Sigmoid colon (tissue), 4 donors: ENCODE measurements at regions not wholly inside any gene's neighbourhood (a gene's known extent, or its start where the extent isn't known, plus 50 kb on each side); places are given as distances from the start of the nearest gene placed in this dataset.
"Not testable (repeated sequence)": the region's sequence is repeated elsewhere in the genome, so short reads cannot be mapped to it uniquely, and the experiment has no call there.

Source experiments
- EP300 ChIP-seq, 4 donors: sonication (generic); formaldehyde crosslinking; IDR thresholded peaks; one replicate each; pipeline ENCODE4 v1.6.1; 2017; ENCODE audit warnings: antibody characterized with exemption in 4 of 4
- POLR2A ChIP-seq, 2 donors: fragments of 450-650 bp; IDR thresholded peaks; one replicate each; pipeline ENCODE4 v1.6.1; 2016; ENCODE audit warnings: antibody characterized with exemption in 2 of 2, mild to moderate bottlenecking in 2 of 2, moderate library complexity in 2 of 2
- POLR2AphosphoS5 ChIP-seq, 4 donors: sonication (generic); formaldehyde crosslinking; IDR thresholded peaks; one replicate each; pipeline ENCODE4 v1.6.1; 2017; ENCODE audit warnings: antibody characterized with exemption in 4 of 4
- TF ChIP-seq, protein P1 (sequence below), 4 experiments: fragments of 450-650 bp in 3 of 4; fragments of 200-600 bp in 1 of 4; IDR thresholded peaks; one replicate each; pipeline ENCODE4 v1.5.1; 2016 to 2019; ENCODE audit warnings: antibody characterized with exemption in 4 of 4, mild to moderate bottlenecking in 3 of 4, moderate library complexity in 2 of 4

DNA sequence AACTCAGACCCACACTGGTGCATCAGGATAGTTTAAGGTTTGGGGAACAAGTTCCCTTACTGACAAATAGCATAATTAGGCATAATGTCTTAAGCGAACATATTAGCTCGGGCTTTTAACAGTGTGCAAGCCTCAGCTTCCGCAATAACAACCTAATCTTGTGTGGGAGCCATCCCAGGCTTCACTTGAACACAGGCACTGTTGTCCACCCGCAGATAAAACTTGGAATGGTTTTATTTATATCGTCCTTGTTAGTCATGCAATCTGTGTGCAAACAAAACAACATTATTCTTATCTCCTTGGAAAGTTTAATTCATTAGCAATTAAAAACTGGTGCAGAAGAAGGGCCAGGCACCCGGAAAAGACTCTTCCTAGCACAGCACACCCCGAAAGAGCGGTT lies 107.4 kb downstream of the LMO4 start:
- TF ChIP-seq, protein P1, sequence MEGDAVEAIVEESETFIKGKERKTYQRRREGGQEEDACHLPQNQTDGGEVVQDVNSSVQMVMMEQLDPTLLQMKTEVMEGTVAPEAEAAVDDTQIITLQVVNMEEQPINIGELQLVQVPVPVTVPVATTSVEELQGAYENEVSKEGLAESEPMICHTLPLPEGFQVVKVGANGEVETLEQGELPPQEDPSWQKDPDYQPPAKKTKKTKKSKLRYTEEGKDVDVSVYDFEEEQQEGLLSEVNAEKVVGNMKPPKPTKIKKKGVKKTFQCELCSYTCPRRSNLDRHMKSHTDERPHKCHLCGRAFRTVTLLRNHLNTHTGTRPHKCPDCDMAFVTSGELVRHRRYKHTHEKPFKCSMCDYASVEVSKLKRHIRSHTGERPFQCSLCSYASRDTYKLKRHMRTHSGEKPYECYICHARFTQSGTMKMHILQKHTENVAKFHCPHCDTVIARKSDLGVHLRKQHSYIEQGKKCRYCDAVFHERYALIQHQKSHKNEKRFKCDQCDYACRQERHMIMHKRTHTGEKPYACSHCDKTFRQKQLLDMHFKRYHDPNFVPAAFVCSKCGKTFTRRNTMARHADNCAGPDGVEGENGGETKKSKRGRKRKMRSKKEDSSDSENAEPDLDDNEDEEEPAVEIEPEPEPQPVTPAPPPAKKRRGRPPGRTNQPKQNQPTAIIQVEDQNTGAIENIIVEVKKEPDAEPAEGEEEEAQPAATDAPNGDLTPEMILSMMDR (IDR thresholded peaks at IDR 0.05): not testable (repeated sequence)
- not testable (repeated sequence) for TF ChIP-seq POLR2AphosphoS5, POLR2A, EP300 (IDR thresholded peaks at IDR 0.05)
